Fibroblast of skin of right quadriceps (primary cell): ENCODE measurements at regions not wholly inside any gene's neighbourhood (a gene's known extent, or its start where the extent isn't known, plus 50 kb on each side); places are given as distances from the start of the nearest gene placed in this dataset.

ENCODE experiments used
- DNase-seq: peaks from one replicate; pipeline ENCODE4 v3.0.0-alpha.2; 2013

- DNase-seq: no peak
These were observed 69.6 kb upstream of the FSTL4 start for GRCh38 chr5:133681896-133682295.

- no peak for DNase-seq
These were observed 68.7 kb upstream of the FSTL4 start for GRCh38 chr5:133680830-133681565.

- DNase-seq: no peak
These were observed 67.2 kb upstream of the FSTL4 start for GRCh38 chr5:133679534-133679933.

- DNase-seq: no peak
These were observed 63.2 kb upstream of the FSTL4 start for GRCh38 chr5:133675376-133676154.

GRCh38 chr5:133670336-133670735 is 58.0 kb upstream of the FSTL4 start:
- no peak for DNase-seq

- no peak for DNase-seq
These were observed 57.1 kb upstream of the FSTL4 start for GRCh38 chr5:133669472-133669871.

- DNase-seq: no peak
These were observed 56.1 kb upstream of the FSTL4 start for GRCh38 chr5:133668458-133668857.

GRCh38 chr5:133667217-133667616 is 54.9 kb upstream of the FSTL4 start:
- DNase-seq: no peak

GRCh38 chr5:133665571-133665970 is 53.2 kb upstream of the FSTL4 start:
- no peak for DNase-seq

GRCh38 chr5:133664422-133664821 is 52.1 kb upstream of the FSTL4 start:
- DNase-seq: peak; percentile 62

GRCh38 chr5:133663397-133664054 is 51.2 kb upstream of the FSTL4 start:
- DNase-seq: no peak

GRCh38 chr5:133662578-133662977 is 50.2 kb upstream of the FSTL4 start:
- DNase-seq: no peak
